Stimulated activated CD8-positive, alpha-beta memory T cell treated with anti-CD3 and anti-CD28 coated beads, Interleukin-15, amount 100 ng/mL, for 48 hours (primary cell): ENCODE measurements at regions not wholly inside any gene's neighbourhood (a gene's known extent, or its start where the extent isn't known, plus 50 kb on each side); places are given as distances from the start of the nearest gene placed in this dataset.

Experiments
- DNase-seq, 2 donors: peaks; one replicate each; pipeline ENCODE4 v3.0.0-alpha.2; 2020; ENCODE audit warnings: low read depth in 2 of 2

- no peak for DNase-seq
Measured at GRCh38 chr13:74084375-74084935, 49.7 kb downstream of the KLF12 start.

- no peak for DNase-seq
Measured at GRCh38 chr13:74082741-74083160, 51.5 kb downstream of the KLF12 start.

- no peak for DNase-seq
Measured at GRCh38 chr13:74080762-74081161, 53.4 kb downstream of the KLF12 start.

DNA sequence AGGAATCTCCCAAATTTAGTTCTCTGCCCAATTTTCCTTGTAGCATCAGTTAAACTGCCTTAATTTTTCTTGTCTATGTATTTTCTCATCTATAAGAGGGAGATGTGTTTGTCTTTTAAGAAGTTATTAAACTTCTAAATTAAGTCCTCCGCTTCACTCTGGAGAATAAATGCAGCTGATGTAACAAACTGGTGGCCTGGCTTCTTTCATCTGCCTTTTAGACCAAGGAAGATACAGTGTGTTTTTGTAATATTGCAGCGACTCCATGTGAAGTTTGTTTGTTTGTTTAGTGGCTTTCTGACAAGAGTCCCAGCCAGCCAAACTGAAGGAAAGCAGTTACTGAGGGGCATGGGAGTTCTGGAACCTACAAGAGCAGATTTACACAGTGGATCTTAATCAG is 56.4 kb downstream of the KLF12 start:
- DNase-seq: no peak

DNA sequence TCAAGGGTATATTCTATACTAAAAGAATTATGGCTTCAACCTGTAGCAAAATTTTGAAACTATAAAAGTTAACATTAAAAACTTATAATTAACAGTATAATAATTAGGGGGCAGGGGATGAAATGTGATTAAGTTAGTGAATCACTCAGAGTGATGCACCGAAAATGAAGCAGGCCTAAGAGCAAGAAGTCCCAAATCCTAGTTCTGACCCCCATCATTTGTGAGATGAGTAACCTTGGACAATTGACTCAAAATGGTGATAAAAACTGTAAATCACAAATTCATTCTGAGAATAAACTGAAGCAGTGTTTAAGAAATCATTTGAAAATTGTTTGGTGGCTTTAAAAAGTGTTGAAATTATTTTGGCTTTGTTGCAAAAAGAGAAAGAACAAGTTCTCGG is 56.8 kb downstream of the KLF12 start:
- DNase-seq: no peak

- no peak for DNase-seq
Measured at GRCh38 chr13:74074723-74075122, 59.5 kb downstream of the KLF12 start.

DNA sequence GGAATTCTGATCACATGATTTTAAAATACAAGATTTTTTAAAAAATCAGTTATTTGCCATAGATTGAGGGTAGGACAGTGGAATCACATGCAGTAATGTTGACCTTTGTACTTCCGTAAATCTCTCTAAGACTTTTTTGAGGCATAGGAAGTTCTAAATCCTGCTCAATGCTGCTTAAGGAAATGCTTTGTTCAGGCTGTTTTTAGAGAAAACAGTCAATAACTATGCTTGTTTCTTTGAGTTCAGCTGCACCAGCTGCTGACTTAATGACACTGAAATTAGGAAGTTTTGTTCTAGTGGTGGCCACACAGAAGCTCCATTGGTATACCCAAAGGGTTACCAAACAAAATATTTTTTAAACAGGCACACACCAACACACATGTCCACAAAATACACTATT is 60.9 kb downstream of the KLF12 start:
- DNase-seq: no peak

DNA sequence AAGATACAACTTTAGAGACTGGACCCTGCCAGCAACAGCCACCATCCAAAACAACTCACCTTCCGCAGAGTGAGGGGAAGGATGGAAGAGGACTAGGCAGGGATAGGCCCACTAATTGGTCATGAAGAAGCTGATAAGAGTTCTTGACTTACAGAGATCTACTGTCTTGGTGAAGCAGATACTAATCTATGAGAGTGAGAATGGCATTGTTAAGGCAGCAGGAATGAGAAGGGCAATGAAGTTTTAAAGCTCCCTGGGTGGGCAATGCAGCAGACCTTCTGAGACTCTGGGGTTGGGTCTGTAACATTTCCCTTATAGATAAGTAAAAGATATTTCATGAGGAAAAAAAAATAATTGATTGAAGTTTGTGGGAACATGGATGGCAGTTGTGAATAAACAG is 63.7 kb downstream of the KLF12 start:
- DNase-seq: no peak

GRCh38 chr13:74070065-74070464 is 64.1 kb downstream of the KLF12 start:
- no peak for DNase-seq

- peak in 1 of 2 donors; percentile 12 for DNase-seq
Measured at GRCh38 chr13:74068471-74068870, 65.7 kb downstream of the KLF12 start.

DNA sequence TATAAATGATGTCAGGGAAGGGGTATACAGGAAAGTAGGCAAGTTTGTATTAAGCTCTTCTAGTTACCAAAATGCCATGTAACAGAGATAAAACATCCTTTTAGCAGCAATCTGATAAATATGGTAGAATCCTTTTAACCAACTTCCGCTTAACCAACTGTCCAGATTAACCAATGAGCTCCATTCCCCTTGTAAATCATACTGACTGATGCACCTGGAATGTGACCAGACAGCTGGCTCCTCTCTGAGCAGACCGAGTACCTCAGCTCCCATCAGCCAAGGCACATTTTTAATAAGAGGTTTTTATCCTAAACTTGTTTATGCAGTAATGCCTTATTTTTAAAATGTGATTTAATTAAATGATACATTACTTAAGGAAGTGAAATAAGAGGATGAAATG is 66.4 kb downstream of the KLF12 start:
- DNase-seq: no peak

DNA sequence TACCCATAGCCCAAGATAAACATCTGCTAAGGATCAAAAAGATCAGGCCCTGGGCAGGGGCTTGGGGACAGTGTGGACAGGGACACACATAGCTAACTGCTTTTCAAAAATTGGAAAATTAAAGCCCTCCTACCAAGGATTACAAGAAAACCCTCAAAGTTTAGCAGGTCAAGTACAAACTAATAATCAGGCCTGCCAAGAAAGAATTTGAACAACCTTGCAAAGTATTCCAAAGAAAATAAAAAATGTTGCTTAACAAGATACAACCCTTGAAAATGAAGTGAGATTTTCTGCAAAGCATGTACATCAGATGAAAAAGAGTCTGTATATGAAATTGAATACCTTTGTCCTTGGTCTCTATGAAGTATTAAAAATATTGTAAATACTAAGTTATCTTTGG is 67.3 kb downstream of the KLF12 start:
- DNase-seq: no peak

GRCh38 chr13:74064805-74065312 is 69.3 kb downstream of the KLF12 start:
- no peak for DNase-seq

DNA sequence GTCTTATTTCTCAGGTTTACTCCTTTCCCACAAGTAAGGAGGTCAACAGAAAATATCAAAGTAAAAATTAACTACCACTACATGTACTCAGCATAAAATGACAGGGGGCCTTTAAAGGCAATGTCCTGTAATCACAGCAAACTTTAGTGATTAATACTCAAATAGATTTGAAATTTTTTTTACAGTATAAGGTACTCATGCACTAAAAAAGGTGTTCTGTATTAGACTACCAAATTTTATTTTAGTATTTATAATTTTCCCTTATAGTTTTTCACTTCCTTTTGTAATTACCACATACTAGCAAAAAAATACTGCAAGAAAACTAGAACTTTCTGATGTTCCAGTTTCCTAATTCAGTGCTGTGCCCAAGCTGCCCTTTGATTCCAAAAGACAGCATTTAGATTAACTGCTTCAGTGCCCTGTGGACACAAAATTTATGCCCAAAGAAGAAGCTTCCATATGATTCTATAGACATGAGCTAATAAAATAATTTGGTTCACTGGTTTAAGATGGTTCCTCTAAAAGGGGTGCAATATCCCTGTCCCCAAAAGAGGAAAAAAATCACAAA is 70.6 kb downstream of the KLF12 start:
- no peak for DNase-seq

- DNase-seq: no peak
Measured at GRCh38 chr13:74062933-74063332, 71.3 kb downstream of the KLF12 start.

DNA sequence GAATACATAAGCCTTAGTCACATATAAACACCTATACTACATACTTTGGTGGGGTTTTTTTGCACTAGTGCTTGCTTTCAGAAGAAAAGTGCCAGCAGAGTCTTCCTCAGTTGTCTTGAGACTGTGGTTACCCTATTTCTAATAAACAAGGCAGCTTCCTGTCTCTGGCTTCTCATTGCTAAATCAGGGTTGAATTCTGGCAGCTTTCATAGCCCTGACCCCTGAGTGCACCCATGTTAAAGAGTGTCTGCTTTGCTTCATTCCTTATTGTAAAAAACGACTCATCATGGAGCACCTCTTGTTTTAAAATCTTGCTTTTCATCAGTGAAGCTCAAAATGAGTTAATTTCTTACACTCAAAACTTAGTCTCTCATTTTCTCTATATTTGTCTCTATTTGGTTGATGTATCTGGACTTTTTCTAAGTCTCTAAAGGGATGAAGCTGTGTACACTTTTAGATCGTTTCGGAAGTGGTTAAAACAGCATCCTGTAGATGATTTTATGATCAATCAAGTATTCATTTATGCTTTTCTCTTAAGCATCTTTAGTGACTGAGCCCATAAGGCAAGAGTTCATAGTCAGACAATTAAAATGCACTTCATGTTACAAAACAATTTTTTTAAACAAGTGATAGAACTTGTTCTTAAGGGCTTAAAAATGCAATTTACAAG is 72.1 kb downstream of the KLF12 start:
- DNase-seq: no peak

GRCh38 chr13:74056801-74057542 is 77.2 kb downstream of the KLF12 start:
- DNase-seq: no peak

GRCh38 chr13:74052402-74052928 is 81.7 kb downstream of the KLF12 start:
- DNase-seq: no peak

GRCh38 chr13:74048756-74049155 is 85.4 kb downstream of the KLF12 start:
- no peak for DNase-seq

DNA sequence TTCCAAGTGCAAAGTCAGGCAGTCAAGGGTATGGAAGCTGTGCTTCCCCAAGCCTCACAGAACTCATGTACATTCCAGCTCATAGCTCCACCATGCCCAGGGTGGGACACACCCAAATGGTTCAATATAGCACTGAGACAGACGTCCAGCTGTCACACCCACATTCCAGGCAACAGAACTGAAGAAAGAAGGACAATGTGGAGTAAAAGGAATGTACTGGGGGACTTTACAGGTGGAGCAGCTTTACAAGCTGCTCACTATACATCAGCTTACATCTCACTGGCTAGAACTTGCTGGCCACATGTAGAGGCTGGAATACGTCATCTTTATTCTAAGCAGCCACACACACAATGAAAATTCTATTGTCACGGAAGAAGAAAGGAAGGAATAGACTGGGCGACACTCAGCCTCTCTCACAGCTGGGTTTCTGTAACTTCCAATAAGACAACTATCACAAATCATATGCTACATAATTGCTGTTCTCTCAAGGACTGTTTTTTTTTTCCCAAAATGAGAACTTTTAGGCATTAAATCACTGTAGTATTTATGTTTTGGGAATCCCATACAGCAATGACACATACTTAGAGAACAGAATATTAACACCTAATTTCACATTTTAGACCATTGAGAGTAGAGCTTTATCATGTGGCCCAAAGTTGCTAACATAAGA is 86.1 kb downstream of the KLF12 start:
- no peak for DNase-seq

DNA sequence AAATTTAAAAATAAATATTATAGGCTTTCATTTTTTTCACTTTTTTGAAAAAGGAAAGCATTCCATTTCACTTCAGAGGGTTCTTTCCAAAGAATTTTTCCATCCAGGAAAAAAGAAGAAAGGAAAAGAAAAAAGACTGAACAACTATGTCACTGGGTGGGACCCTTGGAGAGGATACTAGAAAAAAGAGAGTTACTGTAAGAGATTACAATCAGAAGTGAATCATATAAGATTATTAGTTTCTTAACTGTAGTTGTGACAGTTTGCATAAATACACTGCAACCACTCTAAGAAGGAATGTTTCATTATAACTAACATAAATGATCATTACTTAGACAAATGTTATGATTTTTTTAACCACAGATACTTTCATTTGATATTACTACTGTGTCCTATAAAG is 87.8 kb downstream of the KLF12 start:
- DNase-seq: no peak

DNA sequence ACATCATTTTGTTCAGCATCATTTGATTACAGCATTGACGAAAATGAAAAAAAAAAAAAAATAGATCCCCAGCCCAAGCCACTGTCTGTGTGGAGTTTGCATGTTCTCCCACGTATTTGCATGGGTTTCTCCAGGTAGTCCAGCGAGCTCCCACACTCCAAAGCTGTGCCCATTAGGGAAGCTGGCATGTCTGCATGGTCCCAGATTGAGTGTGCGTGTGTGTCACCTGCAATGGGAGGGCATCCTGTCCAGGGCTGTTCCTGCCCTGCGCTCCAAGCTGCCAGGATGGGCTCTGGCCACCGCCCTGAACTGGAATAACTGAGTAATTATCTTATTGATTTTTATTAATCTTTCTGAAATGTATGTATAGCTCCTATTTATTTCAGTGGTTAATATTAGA is 88.6 kb downstream of the KLF12 start:
- no peak for DNase-seq
